ENCODE measurements at regions not wholly inside any gene's neighbourhood (a gene's known extent, or its start where the extent isn't known, plus 50 kb on each side); places are given as distances from the start of the nearest gene placed in this dataset.

DNA sequence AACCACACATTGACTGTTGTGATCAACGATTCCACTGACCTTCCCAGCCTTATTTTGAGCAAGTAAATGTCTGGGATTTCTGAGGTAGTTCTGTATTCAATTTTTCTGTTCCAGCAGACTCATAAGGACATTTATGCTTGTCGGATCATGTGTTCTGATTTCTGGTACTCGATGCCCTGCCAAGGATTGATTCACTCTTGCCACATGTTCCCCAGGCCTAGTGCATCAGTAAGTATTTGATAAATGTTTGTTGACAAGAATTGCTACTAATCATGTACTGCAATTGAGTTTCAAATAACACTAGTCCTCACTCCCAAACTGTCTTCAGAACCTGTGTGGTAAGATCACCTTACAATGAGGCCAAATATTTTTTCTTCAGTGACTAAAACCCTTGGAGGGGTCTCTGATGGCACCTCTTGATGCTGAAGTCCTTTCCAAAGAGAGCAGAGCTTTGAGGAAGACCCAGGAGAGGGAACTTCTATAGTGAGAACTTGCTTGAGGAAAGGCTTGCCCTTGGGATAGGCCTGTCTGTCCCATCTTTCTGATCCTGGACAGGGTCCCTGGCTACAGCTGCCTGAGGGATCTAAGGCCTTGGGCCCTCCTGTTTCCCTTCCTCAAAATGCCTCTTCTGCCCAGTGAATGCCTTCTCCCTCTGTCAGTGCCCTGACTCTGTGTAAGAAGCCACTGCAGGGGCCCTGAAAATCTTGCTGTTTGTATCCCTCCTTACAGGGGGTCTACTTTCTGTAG lies 115.8 kb upstream of the FAM78B start:
- TF ChIP-seq CTCF (IDR thresholded peaks at IDR 0.05; ENCODE audit: low read depth, low read length, poor library complexity, severe bottlenecking) = no peak
- no peak for TF ChIP-seq EZH2phosphoT487 (IDR thresholded peaks at IDR 0.05; ENCODE audit: borderline replicate concordance, low read length)
